Rectal smooth muscle tissue (tissue), 1 donor: ENCODE measurements at regions not wholly inside any gene's neighbourhood (a gene's known extent, or its start where the extent isn't known, plus 50 kb on each side); places are given as distances from the start of the nearest gene placed in this dataset.
"Not testable (repeated sequence)": the region's sequence is repeated elsewhere in the genome, so short reads cannot be mapped to it uniquely, and the experiment has no call there.

Experiments used
- H3K27ac ChIP-seq: one replicate; pipeline ENCODE4 v1.7.0; 2013; ENCODE audit warnings: low read depth, low read length, inconsistent platforms
- H3K27me3 ChIP-seq: one replicate; pipeline ENCODE4 v1.7.0; 2013; ENCODE audit warnings: low read length; ENCODE audit not compliant: control insufficient read depth, insufficient read depth
- H3K36me3 ChIP-seq: one replicate; pipeline ENCODE4 v1.7.0; 2013; ENCODE audit warnings: low read length; ENCODE audit not compliant: control insufficient read depth, insufficient read depth
- H3K4me1 ChIP-seq: one replicate; pipeline ENCODE4 v1.7.0; 2013; ENCODE audit warnings: low read length; ENCODE audit not compliant: control insufficient read depth, insufficient read depth
- H3K4me3 ChIP-seq: one replicate; pipeline ENCODE4 v1.7.0; 2013; ENCODE audit warnings: low read length
- H3K9ac ChIP-seq: one replicate; pipeline ENCODE4 v1.7.0; 2013; ENCODE audit warnings: low read length

DNA sequence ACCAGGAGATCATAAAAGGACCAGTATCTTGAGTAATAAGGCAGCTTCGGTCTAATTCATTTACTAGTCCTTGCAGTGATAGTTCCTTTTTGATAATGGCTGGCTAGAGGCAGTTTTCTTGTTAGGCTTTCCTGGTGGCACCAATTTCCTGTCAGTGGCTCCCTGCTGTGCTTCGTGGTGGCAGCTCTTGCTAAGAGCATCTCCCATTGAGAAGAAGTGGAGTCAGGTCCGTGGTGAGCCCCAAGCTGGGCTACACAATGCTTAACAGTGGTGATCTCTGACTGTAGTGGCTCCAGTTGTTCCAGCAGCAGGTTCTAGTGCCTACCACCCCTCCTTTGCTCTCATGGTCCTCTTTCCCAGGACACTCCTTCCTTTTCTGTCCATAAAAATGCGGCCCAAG, 111.2 kb downstream of the RAP2B start:
- H3K36me3 ChIP-seq = no peaks in the 10 kb centered on the region
- H3K27me3 ChIP-seq = no peaks in the 10 kb centered on the region
- no peak overlapping the region for H3K4me3 ChIP-seq
- no peak overlapping the region for H3K27ac ChIP-seq
- H3K9ac ChIP-seq = no peak overlapping the region
- no peaks in the 10 kb centered on the region for H3K4me1 ChIP-seq

DNA sequence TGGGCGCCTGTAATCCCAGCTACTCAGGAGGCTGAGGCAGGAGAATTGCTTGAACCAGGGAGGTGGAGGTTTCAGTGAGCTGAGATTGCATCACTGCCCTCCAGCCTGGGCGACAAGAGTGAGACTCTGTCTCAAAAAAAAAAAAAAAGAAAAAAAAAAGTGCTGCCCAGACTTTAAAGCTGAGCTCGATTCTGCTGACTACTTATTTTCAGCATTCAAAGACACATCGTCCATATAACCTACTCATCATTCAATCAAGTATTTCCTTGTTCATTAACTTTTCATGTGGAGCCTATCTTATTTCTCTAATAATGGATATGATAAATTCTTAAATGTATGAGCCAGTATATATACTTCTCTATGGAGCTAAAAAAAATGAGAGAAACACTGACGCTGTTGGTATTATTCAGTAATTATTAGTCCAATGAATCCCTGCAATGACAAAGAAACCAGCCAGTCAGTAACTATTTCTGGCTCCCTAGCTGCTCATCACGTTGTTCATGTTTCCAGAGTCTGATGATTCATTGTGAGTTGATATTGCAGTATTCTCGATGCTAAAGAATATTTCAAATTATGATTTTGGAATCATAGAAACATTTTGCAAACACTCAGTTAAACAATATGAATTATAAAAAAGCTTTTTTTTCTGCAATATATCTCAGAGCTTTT, 111.9 kb downstream of the RAP2B start:
- Histone ChIP-seq H3K4me3 (no peak overlapping the region), H3K4me1 (no peaks in the 10 kb centered on the region), H3K27ac (no peak overlapping the region)

DNA sequence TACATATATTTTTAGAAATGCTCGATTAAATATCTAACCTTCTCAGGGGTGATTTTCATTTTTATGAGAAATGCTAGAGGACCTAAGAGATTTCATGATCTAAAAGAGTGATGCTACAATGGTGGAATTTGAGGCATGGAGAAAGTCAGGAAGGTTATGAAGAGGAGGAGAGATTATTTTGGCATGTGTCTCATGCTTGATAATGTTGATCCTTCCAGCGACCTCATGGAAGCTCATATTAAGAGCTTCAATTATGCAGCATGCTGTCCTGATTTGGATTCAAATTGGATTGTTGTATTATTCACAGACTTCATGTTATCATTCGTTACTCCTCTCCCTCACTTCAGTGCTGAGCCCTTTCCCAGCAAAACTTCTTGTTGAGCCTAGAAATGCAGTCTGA, 112.5 kb downstream of the RAP2B start:
- no peaks in the 10 kb centered on the region for H3K4me1 ChIP-seq
- H3K27ac ChIP-seq = no peak overlapping the region
- H3K4me3 ChIP-seq = no peak overlapping the region
- no peak overlapping the region for H3K9ac ChIP-seq
- H3K36me3 ChIP-seq = no peaks in the 10 kb centered on the region
- H3K27me3 ChIP-seq = no peaks in the 10 kb centered on the region

More for the DNA sequence above, 111.9 kb downstream of the RAP2B start:
- H3K9ac ChIP-seq = no peak overlapping the region
- H3K27me3 ChIP-seq = no peaks in the 10 kb centered on the region
- H3K36me3 ChIP-seq = no peaks in the 10 kb centered on the region

DNA sequence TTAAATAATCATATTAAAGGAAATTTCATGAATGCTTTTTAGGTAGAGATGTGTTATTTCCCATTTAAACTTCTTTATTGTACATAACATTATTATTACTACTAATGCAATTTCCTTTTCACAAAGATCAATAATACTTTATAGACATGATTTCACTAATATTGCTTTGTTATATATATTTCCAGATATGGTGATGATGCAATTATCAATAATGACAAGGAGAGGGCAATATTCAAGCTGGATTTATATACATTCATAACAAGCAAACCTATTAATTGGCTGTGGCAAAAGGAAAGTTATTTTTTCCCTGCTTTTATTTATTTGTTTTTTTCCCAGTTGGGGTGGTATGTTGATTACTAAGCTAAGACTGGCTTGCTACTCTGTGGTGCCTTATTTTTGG, 113.5 kb downstream of the RAP2B start:
- no peaks in the 10 kb centered on the region for H3K36me3 ChIP-seq
- H3K27me3 ChIP-seq = no peaks in the 10 kb centered on the region
- H3K27ac ChIP-seq = no peak overlapping the region
- H3K4me1 ChIP-seq = no peaks in the 10 kb centered on the region
- no peak overlapping the region for H3K4me3 ChIP-seq
- no peak overlapping the region for H3K9ac ChIP-seq

DNA sequence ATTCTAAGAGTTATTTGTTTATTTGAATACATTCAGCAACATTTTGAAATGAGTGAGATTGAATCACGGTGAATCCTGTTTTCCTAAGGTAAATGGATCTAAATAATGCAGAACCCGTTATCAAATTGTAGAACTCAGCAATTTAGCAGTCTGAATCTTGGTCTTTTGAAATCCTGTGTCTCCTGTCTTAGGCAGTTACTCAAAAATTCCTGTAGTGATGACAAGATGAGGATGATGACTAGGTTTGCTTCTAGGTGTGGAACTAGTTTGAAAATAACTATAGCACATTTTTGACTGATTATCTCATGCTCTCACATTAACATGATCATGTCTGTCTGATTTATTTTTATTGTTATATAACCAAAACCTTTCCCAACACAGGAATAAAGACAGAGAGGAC, 115.0 kb downstream of the RAP2B start:
- no peak overlapping the region for H3K9ac ChIP-seq
- H3K27ac ChIP-seq = no peak overlapping the region
- H3K27me3 ChIP-seq = no peaks in the 10 kb centered on the region
- H3K36me3 ChIP-seq = no peaks in the 10 kb centered on the region
- no peak overlapping the region for H3K4me3 ChIP-seq
- no peaks in the 10 kb centered on the region for H3K4me1 ChIP-seq

DNA sequence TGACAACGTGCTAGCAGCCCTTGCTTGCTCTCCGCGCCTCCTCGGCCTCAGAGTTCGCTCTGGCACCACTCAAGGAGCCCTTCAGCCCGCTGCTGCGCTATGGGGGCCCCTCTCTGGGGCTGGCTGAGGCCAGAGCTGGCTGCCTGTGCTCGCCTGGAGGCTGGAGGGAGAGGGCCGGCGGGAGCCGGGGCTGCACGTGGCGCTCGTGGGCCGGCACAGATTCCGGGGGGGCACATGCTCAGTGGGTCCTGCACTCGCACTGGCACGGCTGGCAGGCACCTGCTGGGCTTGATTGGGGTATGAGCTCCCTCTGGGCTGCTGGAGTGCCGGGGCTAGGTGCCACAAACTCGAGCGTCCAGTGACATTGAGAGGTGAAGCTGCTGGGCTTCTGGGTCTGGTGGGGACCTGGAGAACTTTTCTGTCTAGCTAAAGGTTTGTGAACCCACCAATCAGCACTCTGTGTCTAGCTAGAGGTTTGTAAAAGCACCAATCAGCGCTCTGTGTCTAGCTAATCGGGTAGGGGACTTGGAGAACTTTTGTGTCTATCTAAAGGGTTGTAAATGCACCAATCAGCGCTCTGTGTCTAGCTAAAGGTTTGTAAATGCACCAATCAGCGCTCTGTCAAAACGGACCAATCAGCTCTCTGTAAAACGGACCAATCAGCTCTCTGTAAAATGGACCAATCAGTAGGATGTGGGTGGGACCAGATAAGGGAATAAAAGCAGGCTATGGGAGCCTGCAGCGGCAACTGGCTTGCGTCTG, 119.4 kb downstream of the RAP2B start:
- H3K27ac ChIP-seq, H3K4me1 ChIP-seq, H3K4me3 ChIP-seq, H3K36me3 ChIP-seq, H3K9ac ChIP-seq, H3K27me3 ChIP-seq: not testable (repeated sequence)

DNA sequence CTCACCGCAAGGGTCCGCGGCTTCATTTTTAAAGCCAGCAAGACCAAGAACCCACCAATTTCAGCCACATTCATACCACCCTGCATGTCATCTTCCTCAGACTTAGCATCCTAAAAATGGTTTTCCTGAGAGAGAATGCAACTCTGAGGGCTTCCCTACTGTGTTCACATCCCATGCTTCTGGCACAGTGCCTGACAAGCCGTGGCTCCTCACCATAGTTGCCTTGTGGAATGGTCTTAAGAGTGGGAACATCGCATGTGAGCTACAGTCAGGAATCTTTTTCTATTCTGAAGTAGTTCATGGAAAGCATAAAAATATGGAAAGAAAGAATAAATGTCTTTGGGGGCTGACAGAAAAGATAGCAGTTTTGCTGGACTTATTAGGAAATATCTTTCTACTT, 120.3 kb downstream of the RAP2B start:
- no peaks in the 10 kb centered on the region for H3K4me1 ChIP-seq
- no peaks in the 10 kb centered on the region for H3K27me3 ChIP-seq
- H3K9ac ChIP-seq = no peak overlapping the region
- no peak overlapping the region for H3K27ac ChIP-seq
- H3K36me3 ChIP-seq = no peaks in the 10 kb centered on the region
- no peak overlapping the region for H3K4me3 ChIP-seq

DNA sequence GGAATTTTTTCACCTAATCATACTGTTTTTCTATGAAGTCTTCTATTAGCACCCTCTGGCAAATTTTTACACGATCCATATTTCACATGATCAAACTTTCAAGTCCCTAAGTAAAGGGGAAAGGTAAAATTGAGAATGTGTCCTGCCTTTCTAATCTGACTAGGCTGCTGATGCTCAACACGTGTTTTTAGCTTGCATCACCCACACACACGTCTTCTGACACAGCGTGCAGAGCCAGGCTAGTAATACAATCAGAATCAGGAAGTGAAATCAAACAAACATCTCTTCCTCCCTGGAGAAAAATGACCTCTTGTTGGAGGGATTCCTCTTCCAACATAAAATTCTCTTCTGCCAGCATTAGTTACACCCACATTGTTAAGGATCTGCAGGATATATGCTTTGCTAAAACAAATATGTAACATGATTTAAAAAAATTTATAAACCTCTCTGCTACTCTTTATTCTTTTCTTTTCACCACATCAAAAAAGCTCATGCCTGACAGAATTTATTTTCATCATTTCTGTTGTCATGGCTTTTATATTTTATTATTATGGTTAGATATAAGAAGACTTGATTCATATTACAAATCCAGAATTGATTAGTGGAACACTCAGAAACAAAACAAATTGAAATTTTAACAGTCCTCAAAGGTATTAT, 122.4 kb downstream of the RAP2B start:
- no peak overlapping the region for H3K4me3 ChIP-seq
- no peaks in the 10 kb centered on the region for H3K36me3 ChIP-seq
- no peak overlapping the region for H3K27ac ChIP-seq
- no peak overlapping the region for H3K9ac ChIP-seq
- no peaks in the 10 kb centered on the region for H3K27me3 ChIP-seq
- H3K4me1 ChIP-seq = no peaks in the 10 kb centered on the region

DNA sequence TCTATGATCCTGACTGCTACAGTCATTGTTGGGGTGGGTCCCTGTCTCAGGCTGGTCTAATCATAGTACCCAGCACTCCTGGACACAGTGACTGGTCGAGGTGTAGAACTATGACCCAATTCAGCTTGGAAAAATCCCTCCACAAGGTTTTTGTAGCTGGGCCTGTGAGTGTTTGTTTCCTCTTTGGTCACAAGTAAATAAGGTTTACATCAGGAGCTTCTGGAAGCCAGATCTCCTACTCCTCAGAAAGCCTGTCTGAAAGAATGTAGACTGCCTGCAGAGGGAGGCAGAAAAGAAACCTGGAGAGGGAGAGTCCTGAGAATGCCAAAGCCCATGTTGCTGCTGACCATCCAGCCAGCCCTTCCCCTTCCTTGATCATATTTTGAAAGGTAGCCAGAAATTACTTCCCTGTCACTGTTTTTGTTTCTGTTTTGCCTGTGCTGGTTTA, 123.2 kb downstream of the RAP2B start:
- H3K9ac ChIP-seq = no peak overlapping the region
- H3K27me3 ChIP-seq = no peaks in the 10 kb centered on the region
- H3K4me1 ChIP-seq = no peaks in the 10 kb centered on the region
- no peak overlapping the region for H3K4me3 ChIP-seq
- no peaks in the 10 kb centered on the region for H3K36me3 ChIP-seq
- H3K27ac ChIP-seq = no peak overlapping the region

DNA sequence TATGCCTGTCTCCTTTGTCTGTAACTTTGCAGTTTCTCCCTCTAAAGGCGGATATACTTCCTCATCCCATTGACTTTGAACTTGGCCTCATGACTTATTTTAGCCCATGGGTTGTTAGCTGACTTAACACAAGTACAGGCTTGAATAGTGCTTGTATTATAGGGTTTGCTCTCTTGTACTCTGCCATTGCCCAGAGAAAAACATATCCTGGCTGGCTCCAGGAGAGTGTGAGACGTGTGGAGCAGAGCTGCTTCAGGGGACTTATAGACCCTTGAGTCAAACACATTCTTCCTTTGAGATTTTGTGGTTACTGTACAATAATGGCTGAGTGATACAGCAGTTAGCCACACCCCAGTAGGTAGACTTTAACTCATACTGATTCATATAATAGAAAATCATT, 124.0 kb downstream of the RAP2B start:
- no peaks in the 10 kb centered on the region for H3K36me3 ChIP-seq
- no peak overlapping the region for H3K27ac ChIP-seq
- H3K4me3 ChIP-seq = no peak overlapping the region
- H3K9ac ChIP-seq = no peak overlapping the region
- H3K4me1 ChIP-seq = no peaks in the 10 kb centered on the region
- H3K27me3 ChIP-seq = no peaks in the 10 kb centered on the region

DNA sequence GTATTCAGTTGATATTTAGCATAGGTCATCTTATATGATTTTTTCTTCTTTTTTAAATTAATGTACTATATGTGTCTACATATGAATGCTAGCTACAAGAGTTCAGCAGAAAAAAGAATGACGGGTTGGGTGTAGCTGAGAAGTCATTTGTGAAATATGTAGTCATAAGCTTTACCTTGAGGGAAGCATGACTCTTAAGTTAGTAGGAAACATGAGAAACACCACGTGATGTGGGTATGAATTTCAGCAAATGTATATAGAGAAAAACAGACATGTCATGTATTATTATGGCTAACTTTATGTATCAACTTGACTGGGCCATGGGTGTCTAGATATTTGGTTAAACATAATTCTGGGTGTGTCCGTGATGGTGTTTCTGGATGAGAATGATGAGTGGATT, 125.0 kb downstream of the RAP2B start:
- Histone ChIP-seq H3K27ac (no peak overlapping the region), H3K9ac (no peak overlapping the region), H3K4me1 (no peaks in the 10 kb centered on the region), H3K4me3 (no peak overlapping the region), H3K27me3 (no peaks in the 10 kb centered on the region), H3K36me3 (no peaks in the 10 kb centered on the region)

DNA sequence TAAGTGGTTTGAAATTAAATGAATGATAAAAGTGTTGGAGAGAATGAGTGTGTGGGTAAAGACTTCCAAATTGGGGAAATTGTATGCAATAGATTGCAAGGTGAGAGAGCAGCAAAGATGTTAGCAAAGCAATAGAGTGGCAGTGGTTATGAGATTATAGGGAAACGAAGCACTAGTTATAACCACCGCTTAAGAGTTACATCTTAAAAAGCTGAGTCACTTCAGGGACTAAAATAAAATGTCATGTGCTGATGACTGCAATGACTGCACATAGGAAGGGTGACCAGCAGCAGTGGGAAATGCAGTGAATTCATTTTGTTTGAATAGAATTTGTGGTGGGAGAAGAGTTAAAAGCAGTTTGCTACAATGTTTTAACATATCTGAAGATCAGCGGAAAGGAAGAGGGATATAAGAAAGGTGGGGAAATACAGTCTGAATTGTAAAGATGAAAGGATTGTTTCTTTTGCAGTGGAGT, 127.3 kb downstream of the RAP2B start:
- H3K27ac ChIP-seq = no peak overlapping the region
- H3K27me3 ChIP-seq = no peaks in the 10 kb centered on the region
- no peaks in the 10 kb centered on the region for H3K36me3 ChIP-seq
- no peak overlapping the region for H3K9ac ChIP-seq
- no peak overlapping the region for H3K4me3 ChIP-seq
- no peaks in the 10 kb centered on the region for H3K4me1 ChIP-seq
